ENCODE measurements at regions not wholly inside any gene's neighbourhood (a gene's known extent, or its start where the extent isn't known, plus 50 kb on each side); places are given as distances from the start of the nearest gene placed in this dataset.

DNA sequence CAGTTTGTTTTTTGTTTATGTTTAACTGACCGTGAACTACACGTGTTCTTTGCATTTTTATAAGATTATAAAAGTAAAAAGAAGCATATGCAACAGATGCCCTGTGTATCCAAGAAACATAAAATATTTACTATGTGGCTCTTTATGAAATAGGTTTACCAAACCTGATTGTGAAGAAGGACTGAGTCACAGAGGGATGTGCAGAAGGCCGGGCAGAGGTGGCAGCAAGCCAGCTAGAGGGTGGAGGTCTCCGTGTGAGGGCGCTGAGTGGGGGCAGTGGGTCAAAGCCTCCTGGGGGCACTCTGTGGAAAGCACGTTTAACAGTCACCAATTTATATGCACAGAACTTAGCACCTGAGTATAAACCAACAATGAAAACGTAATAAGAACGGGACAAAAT is 97.2 kb downstream of the TMEM18 start:
- TF ChIP-seq JUND (IDR thresholded peaks at IDR 0.05; ENCODE audit: low read depth), result no peak
- no peak for DNase-seq (ENCODE audit: low read depth in 1 of 2, low spot score in 1 of 2)
- in situ Hi-C loops (cut with HindIII; ENCODE audit: low pct_unique_long_range_greater_than_20kb, low sequenced_read_pairs), result no loop called here

DNA sequence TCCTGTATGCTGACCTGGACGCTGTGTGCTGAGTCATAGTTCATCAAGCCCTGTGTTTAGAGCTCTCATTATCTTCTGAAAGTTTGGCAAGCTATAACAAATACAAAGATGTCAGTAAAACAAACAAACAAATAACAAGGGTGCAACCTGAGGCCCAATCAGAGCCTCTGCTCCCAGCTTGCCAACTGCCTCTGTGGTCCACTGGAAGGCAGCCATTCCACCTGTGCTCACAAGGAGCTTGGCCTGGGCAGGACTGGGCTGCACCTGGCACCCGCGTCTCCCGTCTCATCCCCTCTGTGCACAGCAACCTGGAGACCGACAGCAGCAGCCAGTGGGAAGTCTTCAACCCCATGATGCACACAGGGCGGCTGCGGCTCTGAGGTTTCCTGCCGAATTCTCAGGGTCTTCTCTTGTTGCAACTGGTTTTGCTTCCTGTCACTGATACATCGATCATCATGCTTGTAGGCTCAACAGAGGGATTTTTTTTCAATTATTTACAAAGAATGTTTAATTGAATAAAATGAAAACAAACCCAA is 97.8 kb downstream of the TMEM18 start:
- no peak for DNase-seq (ENCODE audit: low read depth in 1 of 2, low spot score in 1 of 2)
- in situ Hi-C loops (cut with HindIII; ENCODE audit: low pct_unique_long_range_greater_than_20kb, low sequenced_read_pairs), result no loop called here
- no peak for TF ChIP-seq JUND (IDR thresholded peaks at IDR 0.05; ENCODE audit: low read depth)

DNA sequence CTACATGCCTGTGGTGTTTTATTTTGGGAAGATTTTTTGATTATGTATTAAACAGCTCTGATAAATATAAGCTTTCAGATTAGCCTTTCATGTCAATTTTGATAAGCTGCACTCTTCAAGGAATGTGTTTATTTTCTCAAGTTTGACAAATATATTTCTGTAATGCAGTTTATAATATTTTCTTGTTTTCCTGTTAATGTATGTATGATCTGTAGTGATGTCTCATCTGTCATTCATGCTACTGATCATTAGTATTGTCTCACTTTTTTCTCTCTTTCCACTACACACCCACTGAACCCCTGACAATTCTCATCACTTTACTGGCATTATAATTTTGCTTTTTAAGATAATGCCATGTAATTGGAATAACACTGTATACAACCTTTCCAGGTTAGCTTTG is 100.9 kb downstream of the TMEM18 start:
- no peak for TF ChIP-seq JUND (IDR thresholded peaks at IDR 0.05; ENCODE audit: low read depth)
- DNase-seq (ENCODE audit: low read depth in 1 of 2, low spot score in 1 of 2), result no peak
- in situ Hi-C loops (cut with HindIII; ENCODE audit: low pct_unique_long_range_greater_than_20kb, low sequenced_read_pairs), result no loop called here

DNA sequence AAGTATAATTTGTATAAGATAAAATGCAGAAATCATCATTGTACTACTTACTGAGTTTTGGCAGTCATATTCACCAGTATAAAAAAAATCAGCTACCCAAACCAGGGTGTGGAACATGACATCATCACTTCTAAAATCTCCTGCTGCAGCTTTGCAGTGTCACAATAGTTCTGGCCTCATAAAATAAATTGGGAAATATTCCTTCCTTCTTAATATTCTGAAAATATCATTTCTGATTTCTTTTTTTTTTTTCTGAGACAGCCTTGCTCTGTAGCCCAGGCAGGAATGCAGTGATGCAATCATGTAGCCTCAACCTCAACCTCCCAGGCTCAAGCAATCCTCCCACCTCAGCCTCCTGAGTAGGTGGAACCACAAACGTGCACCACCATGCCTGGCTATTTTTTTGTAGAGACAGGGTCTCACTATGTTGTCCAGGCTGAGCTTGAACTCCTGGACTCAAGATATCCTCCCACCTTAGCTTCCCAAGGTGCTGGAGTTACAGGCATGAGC is 101.4 kb downstream of the TMEM18 start:
- no peak for TF ChIP-seq JUND (IDR thresholded peaks at IDR 0.05; ENCODE audit: low read depth)
- DNase-seq (ENCODE audit: low read depth in 1 of 2, low spot score in 1 of 2), result no peak
- in situ Hi-C loops (cut with HindIII; ENCODE audit: low pct_unique_long_range_greater_than_20kb, low sequenced_read_pairs), result no loop called here

- in situ Hi-C loops (cut with HindIII; ENCODE audit: low pct_unique_long_range_greater_than_20kb, low sequenced_read_pairs), result no loop called here
- DNase-seq (ENCODE audit: low read depth in 1 of 2, low spot score in 1 of 2), result no peak
- no peak for TF ChIP-seq JUND (IDR thresholded peaks at IDR 0.05; ENCODE audit: low read depth)
These were observed 102.0 kb downstream of the TMEM18 start for GRCh38 chr2:575030-575726.

DNA sequence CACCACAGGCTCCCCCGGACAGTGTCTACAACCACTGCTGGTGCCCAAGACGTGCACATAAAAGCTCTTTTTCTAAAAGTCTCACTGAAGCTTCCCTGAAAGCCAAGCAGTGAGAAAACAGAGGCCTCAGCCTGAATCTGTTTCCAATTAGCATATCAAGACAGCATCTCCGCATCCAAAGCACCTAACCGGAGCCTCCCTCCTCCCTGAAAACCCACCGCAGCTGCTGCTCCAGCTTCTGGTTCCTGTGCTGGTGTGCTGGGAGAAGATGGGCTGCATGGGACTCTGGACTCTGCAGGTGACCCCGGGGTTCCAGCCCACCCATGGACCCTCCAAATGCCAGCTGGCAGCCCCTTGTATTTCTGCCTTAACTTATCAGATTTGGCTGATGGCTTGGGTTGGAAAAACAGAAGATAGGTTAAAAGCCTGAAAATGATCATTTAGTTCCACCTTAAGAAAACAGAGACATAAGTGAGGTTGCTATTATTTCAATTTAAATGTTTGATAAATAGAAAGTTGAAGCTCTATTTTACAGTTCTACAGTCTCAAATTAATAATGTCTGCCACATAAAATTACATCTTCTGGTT is 103.3 kb downstream of the TMEM18 start:
- no peak for DNase-seq (ENCODE audit: low read depth in 1 of 2, low spot score in 1 of 2)
- in situ Hi-C loops (cut with HindIII; ENCODE audit: low pct_unique_long_range_greater_than_20kb, low sequenced_read_pairs), result no loop called here
- no peak for TF ChIP-seq JUND (IDR thresholded peaks at IDR 0.05; ENCODE audit: low read depth)

- DNase-seq (ENCODE audit: low read depth in 1 of 2, low spot score in 1 of 2), result no peak
- in situ Hi-C loops (cut with HindIII; ENCODE audit: low pct_unique_long_range_greater_than_20kb, low sequenced_read_pairs), result no loop called here
- TF ChIP-seq JUND (IDR thresholded peaks at IDR 0.05; ENCODE audit: low read depth), result no peak
These were observed 104.2 kb downstream of the TMEM18 start for GRCh38 chr2:573025-573424.

DNA sequence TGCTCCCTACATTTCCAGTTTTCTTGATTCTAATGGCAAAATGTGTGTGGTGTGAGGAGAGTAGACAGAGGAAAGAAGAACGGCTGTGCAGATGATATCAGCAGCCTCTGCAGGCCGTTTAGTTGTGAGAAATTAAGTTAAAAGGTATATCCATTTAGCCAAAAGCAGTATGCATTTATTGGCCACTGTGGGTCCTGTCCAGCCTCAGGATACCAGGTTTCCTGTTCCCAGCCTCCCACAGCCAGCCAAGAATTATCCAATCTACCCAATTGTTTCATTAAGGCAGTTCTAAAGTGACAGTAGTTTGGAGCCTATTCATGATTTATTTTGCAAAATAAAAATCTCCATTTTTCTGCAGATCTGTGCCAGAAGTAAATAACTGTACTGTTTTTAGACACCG is 107.5 kb downstream of the TMEM18 start:
- in situ Hi-C loops (cut with HindIII; ENCODE audit: low pct_unique_long_range_greater_than_20kb, low sequenced_read_pairs), result no loop called here
- TF ChIP-seq JUND (IDR thresholded peaks at IDR 0.05; ENCODE audit: low read depth), result no peak
- DNase-seq (ENCODE audit: low read depth in 1 of 2, low spot score in 1 of 2), result no peak

DNA sequence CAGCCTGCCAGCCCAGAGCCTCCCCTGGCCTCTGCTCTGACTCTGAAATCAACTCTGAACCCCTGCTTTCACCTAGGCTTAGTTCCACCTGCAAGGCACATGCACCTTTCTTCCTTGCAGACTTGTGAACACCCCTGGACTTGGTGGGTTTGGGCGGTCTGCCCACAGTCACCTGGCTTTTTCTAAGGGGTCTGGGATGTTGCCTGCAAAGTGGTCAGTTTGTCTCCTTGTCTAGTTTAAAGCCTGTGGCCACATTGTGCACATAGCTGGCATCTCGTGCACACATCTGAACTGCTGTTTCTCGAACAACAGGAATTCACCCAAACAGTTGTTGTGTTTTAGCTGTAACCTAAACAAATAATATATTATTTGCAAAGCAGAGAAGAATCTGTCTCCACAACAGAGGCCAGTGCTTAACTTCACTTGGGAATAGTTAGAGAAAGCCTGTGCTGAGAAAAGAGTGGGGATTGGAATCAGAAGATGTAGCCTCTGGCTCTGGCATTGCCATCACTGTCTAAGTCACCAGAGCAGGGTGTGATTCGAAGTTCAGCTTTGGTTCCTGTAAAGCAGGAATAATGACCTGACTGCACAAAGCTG is 108.5 kb downstream of the TMEM18 start:
- peak in 1 of 2 experiments; percentile 35 for DNase-seq (ENCODE audit: low read depth in 1 of 2, low spot score in 1 of 2)
- no peak for TF ChIP-seq JUND (IDR thresholded peaks at IDR 0.05; ENCODE audit: low read depth)
- in situ Hi-C loops (cut with HindIII; ENCODE audit: low pct_unique_long_range_greater_than_20kb, low sequenced_read_pairs), result no loop called here

- in situ Hi-C loops (cut with HindIII; ENCODE audit: low pct_unique_long_range_greater_than_20kb, low sequenced_read_pairs), result no loop called here
- peak in 1 of 2 experiments; percentile 33 for DNase-seq (ENCODE audit: low read depth in 1 of 2, low spot score in 1 of 2)
- no peak for TF ChIP-seq JUND (IDR thresholded peaks at IDR 0.05; ENCODE audit: low read depth)
These were observed 109.2 kb downstream of the TMEM18 start for GRCh38 chr2:567865-568638.

- TF ChIP-seq JUND (IDR thresholded peaks at IDR 0.05; ENCODE audit: low read depth), result no peak
- in situ Hi-C loops (cut with HindIII; ENCODE audit: low pct_unique_long_range_greater_than_20kb, low sequenced_read_pairs), result no loop called here
- no peak for DNase-seq (ENCODE audit: low read depth in 1 of 2, low spot score in 1 of 2)
These were observed 109.7 kb downstream of the TMEM18 start for GRCh38 chr2:567496-567864.

All from T47D (cell line).